ENCODE measurements at regions not wholly inside any gene's neighbourhood (a gene's known extent, or its start where the extent isn't known, plus 50 kb on each side); places are given as distances from the start of the nearest gene placed in this dataset.

DNA sequence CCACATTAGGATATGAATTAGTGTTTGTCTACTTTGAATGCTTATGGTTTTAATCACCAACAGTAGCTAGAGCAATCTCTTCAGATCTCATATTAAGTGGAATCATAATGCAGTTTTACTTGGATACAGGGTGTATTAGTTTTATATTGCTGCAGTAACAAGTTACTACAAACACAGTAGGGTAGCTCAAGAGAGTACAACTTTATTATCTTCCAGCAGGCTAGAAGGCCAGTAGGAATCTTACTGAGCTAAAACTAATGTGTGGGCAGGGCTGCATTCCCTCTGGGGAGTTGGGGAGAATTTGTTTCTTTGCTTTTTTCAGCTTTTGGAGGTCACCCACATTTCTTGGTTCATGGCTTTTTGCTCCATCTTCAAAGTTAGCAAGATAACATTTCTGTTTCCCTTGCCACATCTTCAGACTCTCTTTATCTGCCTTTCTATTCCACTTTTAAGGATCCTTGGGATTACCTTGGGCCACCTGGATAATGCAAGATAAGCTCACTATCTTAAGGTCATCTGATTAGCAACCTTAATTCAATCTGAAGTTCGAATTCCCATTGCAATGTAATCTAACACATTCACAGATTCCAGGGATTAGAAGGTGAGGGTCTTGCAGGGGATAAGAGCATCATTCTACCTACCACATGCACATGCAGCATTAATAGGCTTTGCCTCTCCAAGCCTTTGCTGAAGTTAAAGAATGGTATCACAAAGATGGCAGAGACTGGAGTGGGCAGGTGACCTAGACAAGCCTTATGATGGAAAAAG lies 134.1 kb upstream of the SLC10A2 start:
- TF ChIP-seq, protein P1, sequence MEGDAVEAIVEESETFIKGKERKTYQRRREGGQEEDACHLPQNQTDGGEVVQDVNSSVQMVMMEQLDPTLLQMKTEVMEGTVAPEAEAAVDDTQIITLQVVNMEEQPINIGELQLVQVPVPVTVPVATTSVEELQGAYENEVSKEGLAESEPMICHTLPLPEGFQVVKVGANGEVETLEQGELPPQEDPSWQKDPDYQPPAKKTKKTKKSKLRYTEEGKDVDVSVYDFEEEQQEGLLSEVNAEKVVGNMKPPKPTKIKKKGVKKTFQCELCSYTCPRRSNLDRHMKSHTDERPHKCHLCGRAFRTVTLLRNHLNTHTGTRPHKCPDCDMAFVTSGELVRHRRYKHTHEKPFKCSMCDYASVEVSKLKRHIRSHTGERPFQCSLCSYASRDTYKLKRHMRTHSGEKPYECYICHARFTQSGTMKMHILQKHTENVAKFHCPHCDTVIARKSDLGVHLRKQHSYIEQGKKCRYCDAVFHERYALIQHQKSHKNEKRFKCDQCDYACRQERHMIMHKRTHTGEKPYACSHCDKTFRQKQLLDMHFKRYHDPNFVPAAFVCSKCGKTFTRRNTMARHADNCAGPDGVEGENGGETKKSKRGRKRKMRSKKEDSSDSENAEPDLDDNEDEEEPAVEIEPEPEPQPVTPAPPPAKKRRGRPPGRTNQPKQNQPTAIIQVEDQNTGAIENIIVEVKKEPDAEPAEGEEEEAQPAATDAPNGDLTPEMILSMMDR (IDR thresholded peaks at IDR 0.05; ENCODE audit: poor library complexity), result no peak
- no peak for TF ChIP-seq EZH2phosphoT487 (IDR thresholded peaks at IDR 0.05; ENCODE audit: low read depth, severe bottlenecking, unreplicated experiment)
- TF ChIP-seq EZH2 (IDR thresholded peaks at IDR 0.05; ENCODE audit: borderline replicate concordance), result no peak

All from hepatocyte (in vitro differentiated cells).